Esophagus squamous epithelium (tissue), 5 donors: ENCODE measurements at regions not wholly inside any gene's neighbourhood (a gene's known extent, or its start where the extent isn't known, plus 50 kb on each side); places are given as distances from the start of the nearest gene placed in this dataset.

ENCODE experiments used
- DNase-seq: peaks from one replicate; lab custom pipeline; 2025; lab: John Stamatoyannopoulos, UW
- H3K27ac ChIP-seq, 4 donors: fragments of 200-600 bp; sonication (generic); one replicate each; pipeline ENCODE4 v1.5.1; 2016 to 2019; ENCODE audit warnings: mild to moderate bottlenecking in 1 of 4
- H3K27me3 ChIP-seq, 4 donors: fragments of 200-600 bp; sonication (generic); 1 replicate in 3 of 4; 2 replicates in 1 of 4; pipeline versions ENCODE4 v1.5.1 to v1.6.0; 2017 to 2021; ENCODE audit warnings: antibody characterized with exemption in 1 of 4
- H3K36me3 ChIP-seq, 3 donors: fragments of 200-600 bp; sonication (generic); one replicate each; pipeline ENCODE4 v1.5.1; 2016 to 2019
- H3K4me1 ChIP-seq, 3 donors: fragments of 200-600 bp; sonication (generic); one replicate each; pipeline ENCODE4 v1.5.1; 2017 to 2019
- H3K4me3 ChIP-seq, 4 donors: fragments of 200-600 bp; sonication (generic); 1 replicate in 3 of 4; 2 replicates in 1 of 4; pipeline ENCODE4 v1.5.1; 2016 to 2019; ENCODE audit warnings: mild to moderate bottlenecking in 2 of 4, moderate library complexity in 1 of 4
- H3K9me3 ChIP-seq, 3 donors: fragments of 200-600 bp; sonication (generic); one replicate each; pipeline ENCODE4 v1.5.1; 2016 to 2019
- CTCF ChIP-seq, 6 experiments: fragments of 450-650 bp in 4 of 6; fragments of 200-600 bp in 2 of 6; sonication (generic) in 2 of 6; IDR thresholded peaks; one replicate each; pipeline ENCODE4 v1.5.1; 2016 to 2019; ENCODE audit warnings: antibody characterized with exemption in 6 of 6, mild to moderate bottlenecking in 4 of 6, moderate library complexity in 4 of 6
- POLR2A ChIP-seq, 4 donors: fragments of 450-650 bp; IDR thresholded peaks; one replicate each; pipeline ENCODE4 v1.6.1; 2017; ENCODE audit warnings: antibody characterized with exemption in 4 of 4, mild to moderate bottlenecking in 4 of 4, moderate library complexity in 3 of 4
- WGBS, 2 donors: methylation state at CpG; one replicate each; pipeline ENCODE4 v1.1.5; 2018; 5-methylcytosine and 5-hydroxymethylcytosine counted together
- intact Hi-C: fragments of 100-400 bp; cut with DNase I; formaldehyde crosslinking; loops from one replicate; pipeline ENCODE4 v1.15.0; 2022
- donor health status: DM: yes; HTN: yes; CAD: no.

- H3K9me3 ChIP-seq, result no peaks in the 10 kb centered on the region
- DNase-seq, result no peak
- H3K27ac ChIP-seq, result no peak overlapping the region
- H3K36me3 ChIP-seq, result no peaks in the 10 kb centered on the region
- no peaks in the 10 kb centered on the region for H3K27me3 ChIP-seq
- TF ChIP-seq POLR2A (IDR thresholded peaks at IDR 0.05) (no peak), CTCF (IDR thresholded peaks at IDR 0.05) (no peak)
- H3K4me1 ChIP-seq, result no peaks in the 10 kb centered on the region
- intact Hi-C loops, result no loop called here
- H3K4me3 ChIP-seq, result no peak overlapping the region
- 29 to 37% methylated on average over 6 of the region's 6 CpGs for WGBS, 2 donors
Measured at GRCh38 chr12:41910578-41911320, 233.9 kb downstream of the GXYLT1 start.

- no peak overlapping the region for H3K27ac ChIP-seq
- no peak overlapping the region for H3K4me3 ChIP-seq
- no peaks in the 10 kb centered on the region for H3K27me3 ChIP-seq
- intact Hi-C loops, result no loop called here
- TF ChIP-seq POLR2A (IDR thresholded peaks at IDR 0.05) (no peak), CTCF (IDR thresholded peaks at IDR 0.05) (no peak)
- H3K36me3 ChIP-seq, result no peaks in the 10 kb centered on the region
- no peak for DNase-seq
- 81 to 86% methylated on average over 4 of the region's 4 CpGs for WGBS, 2 donors
- no peaks in the 10 kb centered on the region for H3K9me3 ChIP-seq
- H3K4me1 ChIP-seq, result no peaks in the 10 kb centered on the region
Measured at GRCh38 chr12:41908206-41908605, 236.5 kb downstream of the GXYLT1 start.

- intact Hi-C loops, result no loop called here
- H3K4me3 ChIP-seq, result no peak overlapping the region
- H3K4me1 ChIP-seq, result no peaks in the 10 kb centered on the region
- no peaks in the 10 kb centered on the region for H3K9me3 ChIP-seq
- H3K27me3 ChIP-seq, result no peaks in the 10 kb centered on the region
- no peak for DNase-seq
- no peak for TF ChIP-seq POLR2A (IDR thresholded peaks at IDR 0.05)
- no peak for TF ChIP-seq CTCF (IDR thresholded peaks at IDR 0.05)
- H3K36me3 ChIP-seq, result no peaks in the 10 kb centered on the region
- no peak overlapping the region for H3K27ac ChIP-seq
Measured at GRCh38 chr12:41907550-41907949, 237.1 kb downstream of the GXYLT1 start.

- intact Hi-C loops, result no loop called here
- 60 to 76% methylated on average over 7 to 9 of the region's 10 CpGs for WGBS, 2 donors
- Histone ChIP-seq H3K4me3 (no peak overlapping the region), H3K27me3 (no peaks in the 10 kb centered on the region), H3K36me3 (no peaks in the 10 kb centered on the region), H3K27ac (no peak overlapping the region), H3K9me3 (no peaks in the 10 kb centered on the region), H3K4me1 (no peaks in the 10 kb centered on the region)
- no peak for DNase-seq
- TF ChIP-seq POLR2A (IDR thresholded peaks at IDR 0.05), result no peak
- TF ChIP-seq CTCF (IDR thresholded peaks at IDR 0.05), result no peak
Measured at GRCh38 chr12:41907021-41907420, 237.7 kb downstream of the GXYLT1 start.

GRCh38 chr12:41905759-41906297 lies 238.8 kb downstream of the GXYLT1 start:
- Histone ChIP-seq H3K27me3 (no peaks in the 10 kb centered on the region), H3K4me1 (no peaks in the 10 kb centered on the region), H3K4me3 (no peak overlapping the region), H3K36me3 (no peaks in the 10 kb centered on the region), H3K27ac (no peak overlapping the region), H3K9me3 (no peaks in the 10 kb centered on the region)
- intact Hi-C loops, result no loop called here
- WGBS, 2 donors, result 86 to 90% methylated on average over 6 of the region's 6 CpGs
- no peak for DNase-seq
- TF ChIP-seq POLR2A (IDR thresholded peaks at IDR 0.05) (no peak), CTCF (IDR thresholded peaks at IDR 0.05) (no peak)
